GM21786 (cell line): ENCODE measurements at regions not wholly inside any gene's neighbourhood (a gene's known extent, or its start where the extent isn't known, plus 50 kb on each side); places are given as distances from the start of the nearest gene placed in this dataset.
"Not testable (repeated sequence)": the region's sequence is repeated elsewhere in the genome, so short reads cannot be mapped to it uniquely, and the experiment has no call there.

Source experiments
- ATAC-seq: cut with Tn5 transposase; IDR thresholded peaks from one replicate; pipeline ENCODE4 v1.9.1; 2021; ENCODE audit not compliant: unreplicated experiment

DNA sequence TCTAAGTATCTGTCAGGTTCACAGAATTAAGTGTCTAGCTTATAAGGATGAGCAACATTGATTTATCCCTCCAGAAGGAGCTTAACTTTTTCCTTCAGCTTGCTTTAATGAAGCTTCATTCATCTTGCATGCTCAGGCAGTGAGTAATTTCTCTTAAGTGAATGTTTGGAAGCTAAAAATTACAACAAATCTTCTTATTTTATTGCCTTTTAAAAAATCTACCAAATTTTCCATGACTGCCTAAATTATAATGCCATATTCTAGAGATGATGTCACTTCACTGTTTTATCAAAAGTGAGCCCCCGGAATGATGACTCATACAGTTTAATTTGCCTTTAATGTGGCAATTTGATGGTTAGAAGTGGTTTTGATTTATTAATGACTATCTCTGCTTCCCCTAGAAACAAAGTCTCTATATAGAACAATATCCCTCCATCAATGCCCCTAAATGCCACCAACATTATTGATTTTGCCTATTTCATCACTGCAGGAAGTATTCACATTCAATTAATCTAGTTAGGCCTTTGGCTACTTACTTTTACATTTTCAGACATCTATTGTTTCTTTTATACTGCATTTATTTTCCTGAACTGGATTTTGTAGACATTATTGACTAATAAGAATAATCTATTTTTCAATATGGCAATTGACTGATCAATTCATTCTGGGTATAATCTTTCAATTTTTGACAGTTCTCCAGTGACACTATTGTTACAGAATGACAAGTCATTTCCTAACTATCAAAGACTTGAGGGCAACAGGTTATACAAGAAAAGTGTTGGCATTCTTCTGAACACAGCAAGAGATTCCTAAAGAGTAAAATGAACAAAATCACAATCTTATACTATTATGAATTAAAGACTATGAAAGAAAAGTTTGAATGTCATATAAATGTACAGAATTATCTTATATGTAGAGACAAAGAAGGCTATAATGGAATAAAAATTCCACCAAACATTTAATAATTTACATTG is 139.3 kb upstream of the ODAD2 start:
- ATAC-seq, result no peak

DNA sequence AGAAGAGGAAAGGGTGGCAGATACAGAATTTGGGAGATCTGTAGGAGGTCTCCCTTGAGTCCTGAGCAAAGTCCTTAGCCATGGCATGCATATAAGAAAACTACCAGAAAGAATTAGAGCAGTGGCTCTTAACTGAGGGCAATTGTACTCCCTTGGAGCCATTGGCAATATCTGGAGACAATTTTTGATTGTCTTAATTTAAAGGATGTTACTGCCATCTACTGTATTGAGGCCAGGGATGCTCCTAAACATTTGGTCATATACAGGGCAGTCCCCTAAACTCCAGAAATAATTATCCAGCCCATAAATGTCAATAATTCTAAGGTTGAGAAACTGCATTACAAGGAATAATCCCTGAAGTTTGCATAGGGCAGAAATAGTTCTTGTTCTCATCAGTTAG is 136.4 kb upstream of the ODAD2 start:
- no peak for ATAC-seq

DNA sequence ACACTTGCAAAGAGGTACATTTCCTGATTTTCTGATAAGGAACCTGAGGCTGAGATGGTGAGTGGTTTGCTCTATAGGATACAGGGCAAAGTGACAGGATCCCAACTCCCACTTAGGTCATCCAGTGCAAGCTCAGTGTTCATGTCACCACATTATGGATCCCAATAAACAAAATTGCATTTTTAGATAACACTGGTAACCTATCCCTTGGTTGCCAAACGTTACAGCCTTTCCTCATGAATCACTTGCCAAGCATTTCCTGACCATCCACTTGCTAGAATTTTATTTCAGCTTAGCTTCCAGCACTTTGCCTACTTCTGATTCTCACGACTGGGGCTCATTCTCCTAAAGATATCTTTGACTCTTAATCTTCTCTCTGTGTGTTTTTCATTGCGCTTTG is 131.4 kb upstream of the ODAD2 start:
- ATAC-seq, result no peak

DNA sequence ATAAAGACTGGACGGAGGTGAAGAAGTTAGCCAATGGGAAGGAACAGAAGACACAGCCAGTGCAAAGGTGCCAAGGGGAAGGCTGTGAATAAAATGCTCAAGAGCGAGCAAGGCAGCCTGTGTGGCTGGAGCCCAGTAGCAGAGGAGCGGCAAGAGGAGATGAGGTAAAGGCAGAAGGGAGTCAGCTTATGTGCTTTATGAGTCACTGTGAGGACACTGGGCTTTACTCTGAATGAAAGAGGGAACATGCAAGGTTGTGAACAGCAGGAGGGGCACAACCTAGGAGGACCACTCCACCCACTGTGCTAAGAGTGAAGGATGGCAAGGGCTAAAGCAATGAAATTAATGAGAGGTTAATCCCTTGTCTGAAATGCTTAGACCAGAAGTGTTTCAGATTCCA is 129.0 kb upstream of the ODAD2 start:
- ATAC-seq, result no peak

DNA sequence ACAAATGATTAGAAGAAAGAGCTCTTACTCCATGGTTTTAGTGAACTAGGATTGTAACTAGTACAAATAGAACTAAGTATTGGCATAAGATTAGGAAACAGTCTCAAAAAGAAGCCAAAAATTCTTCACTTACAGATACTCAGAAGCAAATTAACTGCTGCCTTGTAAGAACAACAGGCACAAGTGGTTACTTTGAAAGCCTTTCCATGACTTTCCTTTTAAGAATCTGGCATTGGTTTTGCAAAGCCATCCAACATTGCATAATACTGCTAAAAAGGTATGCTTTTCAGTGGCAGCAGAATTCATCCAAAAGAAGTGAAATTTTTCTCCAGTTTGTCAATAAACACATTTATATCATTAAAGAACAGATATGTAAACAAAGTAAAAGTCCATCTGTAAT is 126.8 kb upstream of the ODAD2 start:
- ATAC-seq, result no peak

DNA sequence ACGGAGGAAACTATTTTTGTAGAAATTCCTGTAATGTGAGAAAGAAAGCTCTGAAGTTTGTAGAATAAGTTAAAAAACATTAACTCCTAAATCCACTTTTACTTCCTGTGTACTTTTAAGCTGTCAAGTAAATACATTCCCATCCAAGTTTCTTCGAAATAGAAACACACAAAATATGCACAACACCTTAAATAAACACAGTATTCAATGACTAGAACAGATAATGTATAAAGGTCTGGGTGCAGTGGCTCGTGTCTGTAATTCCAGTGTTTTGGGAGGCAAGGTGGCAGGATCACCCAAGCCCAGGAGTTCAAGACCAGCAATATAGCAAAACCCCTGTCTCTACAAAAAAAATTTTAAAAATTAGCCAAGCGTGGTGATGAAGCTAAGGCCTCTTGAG is 121.9 kb upstream of the ODAD2 start:
- ATAC-seq, result no peak

DNA sequence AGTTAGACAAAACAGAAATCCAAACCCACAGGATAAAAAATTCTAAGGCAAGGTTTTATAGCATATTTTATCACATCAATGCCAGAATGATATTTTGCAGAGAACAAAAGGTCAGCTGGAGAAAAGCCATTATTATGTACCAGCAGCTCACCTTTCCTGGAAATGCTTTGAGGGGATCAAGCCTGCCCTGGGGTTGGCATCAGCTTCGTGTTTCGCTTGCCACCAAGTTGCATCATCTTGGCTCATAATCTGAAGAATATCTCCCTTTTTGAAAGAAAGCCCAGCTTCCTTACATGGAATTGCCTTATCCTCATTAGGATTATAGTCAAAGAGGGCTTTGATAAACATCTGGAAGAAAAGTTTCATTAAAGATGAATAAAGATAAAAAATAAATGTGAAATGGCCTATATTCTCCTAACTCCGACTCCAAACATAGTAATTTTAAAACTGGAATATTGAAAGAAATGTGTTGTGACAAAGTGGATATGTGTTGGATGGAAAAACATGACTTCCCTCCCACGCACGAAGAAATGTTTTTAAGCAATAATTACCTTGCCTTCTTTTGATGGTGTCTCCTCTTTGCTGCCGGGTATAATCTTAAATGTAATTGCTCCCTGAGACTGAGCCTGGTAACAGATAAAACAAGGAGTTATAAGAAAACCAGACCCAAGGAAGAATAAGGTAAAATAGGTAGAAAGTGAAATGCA is 121.3 kb upstream of the ODAD2 start:
- no peak for ATAC-seq

DNA sequence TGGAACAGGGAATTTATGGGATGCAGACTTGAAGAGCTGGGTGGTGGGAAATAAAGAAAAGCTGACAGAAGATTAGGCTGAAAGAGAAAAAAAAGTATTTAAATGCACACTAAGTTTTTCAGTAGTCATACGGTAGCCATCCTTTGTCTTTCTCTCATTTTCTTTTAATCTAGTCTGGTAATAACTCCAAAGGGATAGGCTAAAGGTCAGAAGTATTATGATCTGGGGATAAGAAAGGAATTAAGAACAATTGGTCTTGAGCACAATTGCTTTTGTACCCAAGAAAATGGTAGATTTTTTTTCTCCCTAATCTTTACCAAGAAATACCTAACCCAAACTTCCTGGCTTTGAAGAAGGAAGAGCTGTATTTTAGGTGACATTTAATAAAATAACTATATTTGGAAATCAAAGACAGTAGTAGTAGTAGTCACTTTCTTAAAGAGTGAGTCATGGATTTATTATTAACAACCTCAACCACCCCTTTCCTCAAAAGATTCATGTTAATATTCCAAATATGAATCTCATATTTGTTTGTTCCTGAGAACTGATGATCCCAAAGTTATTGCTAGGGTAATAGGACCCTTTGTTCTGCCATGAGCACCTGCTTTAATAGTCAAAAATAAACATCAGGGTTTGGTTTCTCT is 120.2 kb upstream of the ODAD2 start:
- no peak for ATAC-seq

DNA sequence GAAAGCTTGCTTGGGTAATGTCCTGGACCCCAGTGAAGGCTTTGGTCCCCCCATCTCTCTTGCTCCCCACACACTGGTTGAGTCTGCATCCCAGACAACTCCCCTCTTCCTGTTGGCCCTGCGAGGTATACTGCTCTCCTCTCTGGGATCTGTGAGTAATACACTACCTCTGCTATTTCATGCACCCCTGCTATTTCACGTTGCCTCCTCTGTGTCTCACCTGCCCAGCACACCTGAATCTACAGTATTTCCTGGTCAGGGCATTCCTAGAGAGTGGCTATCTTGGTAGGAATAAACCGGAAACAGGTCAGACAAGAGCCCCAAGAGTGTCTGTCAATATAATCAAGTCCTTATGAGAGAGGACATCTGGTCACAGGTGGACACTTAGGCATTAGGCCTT is 114.3 kb upstream of the ODAD2 start:
- ATAC-seq, result no peak

DNA sequence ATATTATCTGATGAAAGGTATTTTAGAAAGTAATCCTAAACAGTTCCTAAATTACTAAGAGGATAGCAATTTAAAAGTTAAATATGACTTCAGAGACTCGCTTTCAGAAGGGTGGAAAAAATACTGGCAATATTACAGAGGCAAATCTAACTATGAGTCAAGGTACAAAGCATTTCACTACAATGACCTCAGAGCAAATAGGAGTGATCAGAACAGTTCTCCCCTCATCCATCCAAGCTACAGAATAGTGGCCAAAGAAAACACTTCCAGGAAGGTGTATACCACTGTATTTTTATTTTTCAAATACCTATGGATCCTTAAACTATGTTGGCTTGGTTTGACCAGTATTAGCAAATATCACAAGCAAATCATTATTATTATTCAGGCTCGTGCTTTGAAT is 112.8 kb upstream of the ODAD2 start:
- ATAC-seq, result no peak

DNA sequence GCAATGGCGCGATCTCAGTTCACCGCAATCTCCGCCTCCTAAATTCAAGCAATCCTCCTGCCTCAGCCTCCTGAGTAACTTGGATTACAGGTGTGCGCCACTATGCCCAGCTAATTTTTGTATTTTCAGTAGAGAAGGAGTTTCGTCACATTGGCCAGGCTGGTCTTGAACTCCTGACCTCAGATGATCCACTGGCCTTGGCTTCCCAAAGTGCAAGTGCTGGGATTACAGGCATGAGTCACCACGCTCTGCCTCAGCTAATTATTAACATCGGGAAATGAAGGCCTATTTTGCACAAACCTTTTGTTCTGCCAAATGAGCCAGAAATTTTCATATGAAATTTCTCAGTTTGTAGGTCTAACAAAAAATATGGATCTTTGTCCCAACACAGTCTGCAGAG is 106.7 kb upstream of the ODAD2 start:
- no peak for ATAC-seq

DNA sequence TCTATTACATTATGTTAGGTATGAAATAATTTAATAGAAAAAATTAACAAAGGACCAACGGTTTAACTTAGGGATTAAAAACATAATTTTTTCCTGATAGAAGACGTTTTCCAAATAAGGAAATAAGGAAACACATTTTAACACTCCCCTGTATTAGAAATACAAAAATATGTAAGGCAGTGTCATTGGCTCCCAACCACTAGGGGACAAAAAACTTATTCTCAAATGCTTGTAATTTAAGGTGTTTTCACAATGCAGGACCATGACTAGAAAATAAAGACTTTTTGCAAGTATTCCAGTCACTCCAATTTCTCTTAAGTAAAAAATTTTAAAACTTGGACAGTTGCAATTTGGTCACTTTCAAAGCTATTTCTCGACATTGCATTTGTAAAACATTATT is 98.8 kb upstream of the ODAD2 start:
- no peak for ATAC-seq

DNA sequence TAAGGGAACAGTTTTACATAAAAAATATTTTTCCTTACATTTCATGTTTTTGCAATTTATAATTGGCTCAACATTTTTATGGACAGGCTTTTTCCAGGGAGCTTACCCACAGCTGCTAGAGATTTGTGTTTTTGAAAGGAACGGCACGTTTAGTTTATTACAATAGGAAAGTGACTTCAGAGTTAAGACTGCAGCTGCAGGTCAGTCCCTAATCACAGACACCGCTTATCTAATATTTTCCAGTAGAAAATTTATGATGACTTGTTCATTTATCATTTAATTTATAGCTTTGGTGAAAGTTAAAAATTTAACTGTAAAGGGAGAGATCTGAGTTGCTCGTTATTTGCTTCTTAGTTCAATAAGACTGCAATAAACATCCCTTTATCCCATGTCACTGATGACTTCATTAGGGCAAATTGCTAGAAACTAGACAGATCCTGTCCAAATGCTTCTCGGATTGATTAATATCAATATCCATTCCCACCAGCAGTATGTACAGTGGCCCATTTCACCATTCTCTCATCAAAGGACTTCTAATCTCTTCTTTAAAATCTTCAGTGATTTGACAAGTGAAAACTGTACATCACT is 97.0 kb upstream of the ODAD2 start:
- ATAC-seq, result no peak

DNA sequence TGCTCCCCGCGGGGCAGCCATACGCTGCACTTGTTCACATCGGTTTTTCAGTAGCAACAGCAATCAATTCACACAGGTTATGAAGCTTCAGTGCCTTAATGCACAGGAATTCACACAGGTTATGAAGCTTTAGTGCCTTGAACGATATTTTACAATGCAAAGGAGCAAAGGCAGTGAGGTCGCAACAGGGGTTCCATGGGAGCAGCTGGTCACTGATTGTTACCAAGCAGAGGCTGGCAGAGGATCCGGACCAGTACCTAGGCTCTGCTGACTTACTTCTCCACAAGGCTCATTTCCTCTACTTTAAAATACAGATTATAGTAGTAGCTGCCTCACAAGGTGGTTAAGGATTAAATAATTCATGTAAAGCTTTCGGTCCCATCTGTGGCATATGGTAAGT is 95.2 kb upstream of the ODAD2 start:
- ATAC-seq, result no peak

DNA sequence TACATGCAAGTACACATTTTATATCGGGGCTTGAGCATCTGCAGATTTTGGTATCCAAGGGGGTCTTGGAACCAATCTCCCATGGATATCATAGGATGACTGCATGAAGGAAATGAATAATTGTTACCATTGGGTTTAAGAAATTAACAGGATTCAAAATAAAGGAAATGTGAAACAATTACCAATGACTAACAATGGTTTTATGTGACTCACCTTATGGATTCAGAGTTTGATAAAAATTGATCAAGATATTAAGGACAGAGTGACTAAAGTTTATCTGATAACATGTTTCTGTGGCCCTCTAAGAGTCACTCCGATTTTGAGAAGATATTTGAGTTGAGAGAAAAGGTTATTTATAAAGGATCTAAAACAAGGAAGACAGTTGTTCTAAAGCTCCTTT is 93.0 kb upstream of the ODAD2 start:
- no peak for ATAC-seq

DNA sequence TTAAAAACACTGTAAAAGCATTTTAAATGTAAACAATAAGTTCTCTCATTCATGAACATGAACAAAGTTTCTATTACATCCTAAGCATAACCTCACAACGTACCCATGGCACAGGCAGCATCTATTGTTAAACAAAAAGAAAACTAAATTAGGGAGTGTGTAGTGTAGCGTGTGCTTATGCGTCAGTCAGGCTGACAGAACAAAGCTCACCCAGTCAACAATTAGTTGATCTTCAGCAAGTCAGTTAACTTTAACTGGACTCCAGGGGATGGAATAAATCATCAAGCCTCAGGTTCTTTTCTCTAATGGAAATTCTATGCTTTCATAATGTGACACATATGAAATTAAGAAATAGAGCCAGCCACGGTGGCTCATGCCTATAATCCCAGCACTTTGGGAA is 91.6 kb upstream of the ODAD2 start:
- ATAC-seq, result no peak

DNA sequence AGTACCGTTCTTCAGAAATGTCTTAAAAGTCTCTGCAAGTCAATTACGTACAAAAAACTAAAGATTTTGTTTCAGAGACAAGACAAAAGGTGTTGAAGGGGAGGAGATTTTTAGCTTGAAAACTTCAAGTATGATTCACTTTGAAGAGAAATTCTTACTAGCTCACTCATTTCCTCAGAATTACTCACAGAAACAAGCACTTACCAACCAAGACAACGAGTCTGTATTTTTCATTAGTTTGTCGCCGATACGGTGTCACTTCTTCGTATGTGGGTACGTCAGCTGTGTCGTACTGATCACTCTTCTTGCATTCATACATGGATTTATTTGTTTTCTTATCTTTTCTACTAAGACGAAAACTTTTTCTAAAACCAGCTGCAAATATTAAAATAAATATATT is 90.6 kb upstream of the ODAD2 start:
- ATAC-seq, result no peak

DNA sequence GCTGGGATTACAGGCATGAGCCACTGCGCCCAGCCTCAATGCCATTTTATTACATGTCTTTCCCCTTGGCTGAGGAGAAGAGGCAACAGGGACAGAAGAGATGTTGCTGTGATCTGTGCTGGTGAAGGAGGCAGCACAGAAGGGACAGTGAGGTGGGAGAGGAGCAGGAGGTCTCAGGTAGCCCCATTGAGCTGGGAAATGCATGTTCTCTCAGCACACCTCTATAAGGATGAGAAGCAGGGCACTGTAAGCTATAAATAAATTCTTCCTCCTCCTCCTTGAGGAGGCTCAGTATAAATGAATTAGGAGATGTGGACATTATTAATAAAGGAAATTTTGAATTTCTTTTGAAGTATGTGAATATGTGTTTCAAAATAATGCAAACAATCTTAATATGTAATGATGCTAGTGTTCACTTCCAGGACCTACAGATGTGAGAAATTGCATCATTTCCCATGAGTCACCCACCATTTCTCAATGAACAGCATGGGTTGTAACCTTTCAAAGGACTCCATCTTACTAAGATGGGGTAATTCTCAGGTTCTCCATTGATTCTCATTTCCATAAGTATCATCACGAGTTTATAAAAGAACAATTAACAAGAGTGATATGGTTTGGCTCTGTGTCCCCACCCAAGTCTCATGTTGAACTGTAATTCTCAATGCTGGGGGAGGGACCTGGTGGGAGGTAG is 88.9 kb upstream of the ODAD2 start:
- ATAC-seq, result no peak

DNA sequence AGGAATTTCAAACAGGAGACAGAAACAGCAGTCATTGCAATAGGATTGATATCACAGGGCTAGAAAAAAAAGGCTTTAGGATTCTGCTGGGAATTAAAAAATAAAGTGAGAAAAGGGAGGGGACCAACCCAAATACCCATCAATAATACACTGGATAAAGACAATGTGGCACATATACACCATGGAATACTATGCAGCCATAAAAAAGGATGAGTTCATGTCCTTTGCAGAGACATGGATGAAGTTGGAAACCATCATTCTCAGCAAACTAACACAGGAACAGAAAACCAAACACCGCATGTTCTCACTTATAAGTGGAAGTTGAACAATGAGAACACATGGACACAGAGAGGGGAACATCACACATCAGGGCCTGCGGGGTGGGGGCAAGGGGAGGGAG is 86.9 kb upstream of the ODAD2 start:
- not testable (repeated sequence) for ATAC-seq

DNA sequence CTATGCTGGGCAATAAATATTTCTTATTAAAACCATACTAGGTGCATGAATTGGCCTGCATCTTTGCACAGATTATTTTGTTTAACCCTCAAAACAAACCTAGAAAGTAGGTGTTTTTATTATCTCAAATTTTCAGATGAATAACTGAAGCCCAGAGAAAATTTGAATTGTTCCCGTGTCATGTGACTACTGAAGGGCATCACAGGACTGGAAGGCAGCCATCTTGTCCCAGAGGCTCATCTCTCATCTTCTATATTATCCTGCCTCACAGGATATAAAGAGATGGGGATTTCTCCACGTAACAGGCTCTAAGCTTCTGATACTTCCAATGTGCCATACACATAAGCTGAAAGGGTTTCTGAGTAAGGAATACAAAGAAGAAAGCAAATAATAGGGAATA is 84.0 kb upstream of the ODAD2 start:
- no peak for ATAC-seq

DNA sequence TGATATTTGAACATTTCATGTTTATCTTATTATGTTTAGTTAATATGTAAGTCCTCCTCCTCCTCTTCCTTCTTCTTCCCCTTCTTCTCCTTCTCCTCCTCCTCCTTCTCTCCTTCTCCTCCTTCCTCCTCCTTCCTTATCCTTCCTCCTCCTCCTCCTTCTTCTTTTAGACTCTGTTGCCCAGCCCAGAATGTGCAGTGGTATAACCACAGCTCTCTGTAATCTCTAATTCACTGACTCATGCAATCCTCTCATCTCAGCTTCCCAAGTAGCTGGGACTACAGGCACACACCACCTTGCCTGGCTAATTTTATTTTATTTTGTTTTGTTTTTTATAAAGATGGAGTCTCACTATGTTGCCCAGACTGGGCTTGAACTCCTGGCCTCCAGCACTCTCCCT is 83.4 kb upstream of the ODAD2 start:
- no peak for ATAC-seq
